WTC11 (cell line): ENCODE measurements at regions not wholly inside any gene's neighbourhood (a gene's known extent, or its start where the extent isn't known, plus 50 kb on each side); places are given as distances from the start of the nearest gene placed in this dataset.

Source experiments
- CTCF ChIP-seq: fragments of 200-600 bp; IDR thresholded peaks from 2 replicates; pipeline ENCODE4 v1.8.0; 2022; ENCODE audit warnings: antibody characterized with exemption
- E2F4 ChIP-seq: sonication (generic); formaldehyde crosslinking; IDR thresholded peaks from 2 replicates; pipeline ENCODE4 v1.8.1; 2022; ENCODE audit warnings: low read depth, mild to moderate bottlenecking, moderate library complexity, missing genetic modification reagents, borderline replicate concordance
- ESRRA ChIP-seq: sonication (generic); formaldehyde crosslinking; IDR thresholded peaks from 2 replicates; pipeline ENCODE4 v1.8.1; 2022; ENCODE audit warnings: mild to moderate bottlenecking, missing genetic modification reagents, borderline replicate concordance
- JUN ChIP-seq: sonication (generic); formaldehyde crosslinking; IDR thresholded peaks from 2 replicates; pipeline ENCODE4 v1.8.0; 2023; ENCODE audit warnings: mild to moderate bottlenecking, missing genetic modification reagents
- NR1H2 ChIP-seq: sonication (generic); formaldehyde crosslinking; IDR thresholded peaks from 2 replicates; pipeline ENCODE4 v1.9.0; 2021; ENCODE audit warnings: mild to moderate bottlenecking, moderate library complexity, missing genetic modification reagents
- NR2C2 ChIP-seq: sonication (generic); formaldehyde crosslinking; IDR thresholded peaks from 2 replicates; pipeline ENCODE4 v1.8.0; 2022; ENCODE audit warnings: mild to moderate bottlenecking, missing genetic modification reagents
- SMAD3 ChIP-seq: sonication (generic); formaldehyde crosslinking; IDR thresholded peaks from 2 replicates; pipeline ENCODE4 v1.8.0; 2022; ENCODE audit warnings: missing genetic modification reagents, mild to moderate bottlenecking, borderline replicate concordance

GRCh38 chrX:43313035-43313434 lies 343.1 kb upstream of the MAOA start:
- no peak for TF ChIP-seq JUN (CRISPR knock-in tag)
- no peak for TF ChIP-seq E2F4 (CRISPR knock-in tag)
- no peak for TF ChIP-seq CTCF
- TF ChIP-seq ESRRA (CRISPR knock-in tag): no peak
- TF ChIP-seq SMAD3: no peak
- TF ChIP-seq NR1H2: no peak
- no peak for TF ChIP-seq NR2C2 (CRISPR knock-in tag)
